ENCODE measurements at regions not wholly inside any gene's neighbourhood (a gene's known extent, or its start where the extent isn't known, plus 50 kb on each side); places are given as distances from the start of the nearest gene placed in this dataset.

DNA sequence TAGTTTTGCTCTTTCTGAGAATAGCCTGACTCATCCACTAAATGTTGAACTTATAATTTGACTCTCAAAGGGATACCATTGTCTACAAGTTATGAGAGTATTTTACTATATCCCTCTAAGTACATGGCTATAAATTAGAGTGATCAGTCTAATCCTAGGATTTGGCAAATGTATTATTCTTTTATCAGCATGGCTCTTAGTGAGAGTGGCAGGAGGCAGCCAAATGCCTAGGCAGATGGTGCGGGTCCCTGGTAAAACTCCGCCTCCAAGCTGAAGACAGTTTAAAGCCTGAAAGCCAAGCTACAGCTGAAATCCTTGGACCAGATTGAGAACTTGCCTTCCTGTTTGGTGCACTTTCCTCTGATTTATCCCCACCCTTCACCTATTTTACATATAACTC, 631.8 kb downstream of the SQOR start:
- DNase-seq: no peak

DNA sequence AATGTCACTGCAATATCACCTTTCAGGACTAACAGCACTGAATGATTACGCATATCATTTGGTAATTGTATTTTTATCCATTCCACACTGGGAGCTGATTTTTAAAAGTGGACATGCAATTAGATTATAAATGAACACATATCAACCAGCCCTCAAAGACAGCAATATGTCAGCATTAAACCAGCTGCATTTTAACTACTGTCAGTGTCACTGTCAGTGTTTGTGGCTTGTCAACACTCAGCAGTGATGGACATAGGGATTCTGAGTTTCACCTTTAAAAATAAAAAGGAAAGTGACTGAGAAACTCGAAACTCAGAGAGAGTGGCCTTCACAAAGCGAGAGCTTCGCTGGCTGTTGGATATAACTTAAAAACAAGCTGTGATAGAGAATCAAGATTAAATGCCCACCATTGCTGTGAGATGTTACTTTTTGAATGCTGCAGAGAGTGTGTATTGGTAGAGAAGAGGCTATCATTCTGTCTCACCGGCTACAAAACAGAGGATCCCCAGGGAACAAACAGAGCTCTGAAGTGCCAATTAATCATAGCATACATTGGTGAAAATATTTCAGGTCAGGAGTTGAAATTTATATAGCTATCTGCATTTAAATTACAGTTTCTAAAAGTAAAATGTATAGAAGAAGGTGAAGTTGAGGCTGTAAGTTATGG, 635.8 kb downstream of the SQOR start:
- DNase-seq: no peak

DNA sequence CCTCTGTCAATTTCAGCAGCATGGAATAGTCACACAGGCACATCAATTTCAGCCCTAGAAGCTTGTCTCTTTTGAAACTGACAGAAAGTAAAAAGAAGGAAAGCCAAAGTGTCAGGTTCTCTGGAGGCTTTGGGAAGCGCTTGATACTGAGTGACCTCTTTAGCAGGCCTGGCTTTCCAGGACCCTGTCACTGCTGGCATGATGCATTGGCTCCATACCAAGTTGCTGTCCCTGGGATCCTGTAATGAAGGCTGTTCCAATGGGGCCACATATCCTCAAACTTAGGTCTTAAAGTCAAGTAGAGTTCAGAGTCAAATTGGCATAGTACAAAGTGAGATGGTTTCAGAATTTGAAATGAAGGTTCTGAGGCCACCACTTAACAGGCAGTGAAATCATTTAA, 640.9 kb downstream of the SQOR start:
- DNase-seq: no peak

DNA sequence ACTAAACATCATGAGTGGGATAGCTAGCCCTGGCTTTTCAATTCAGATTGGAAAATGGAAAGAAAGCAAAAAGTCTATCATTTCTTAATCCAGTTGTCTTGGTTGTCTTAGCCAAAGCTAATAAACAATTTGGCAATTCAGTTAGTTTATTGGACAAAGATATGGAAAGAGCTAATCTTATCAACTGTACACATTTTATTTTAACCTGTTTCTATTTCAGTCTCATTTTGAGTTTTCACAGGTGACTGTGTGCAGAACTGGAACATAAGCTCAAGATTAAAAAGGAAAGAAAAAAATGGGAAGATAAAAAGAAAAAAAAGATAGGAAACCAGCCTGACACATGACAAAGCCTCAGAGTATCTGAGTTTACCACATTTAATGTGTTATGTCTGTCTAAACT, 642.6 kb downstream of the SQOR start:
- no peak for DNase-seq

DNA sequence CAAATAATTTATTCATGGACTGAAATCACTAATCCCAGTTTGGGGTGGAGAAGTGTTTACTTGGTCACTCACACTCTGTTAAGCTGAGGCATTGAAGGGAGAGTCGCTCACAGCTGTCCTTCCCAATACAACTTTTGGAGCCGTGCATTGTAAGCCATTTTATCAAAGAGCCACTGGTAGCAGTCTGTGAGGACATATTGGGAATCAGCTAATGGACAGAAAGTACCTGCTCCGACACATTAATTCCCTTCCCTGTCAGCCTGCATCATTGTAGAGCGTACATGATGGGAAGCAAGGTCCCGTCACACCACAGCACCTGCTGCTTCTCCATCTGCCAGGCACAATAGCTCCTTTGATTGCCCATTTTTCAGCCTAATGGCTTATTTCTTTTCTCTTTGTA, 643.2 kb downstream of the SQOR start:
- no peak for DNase-seq

DNA sequence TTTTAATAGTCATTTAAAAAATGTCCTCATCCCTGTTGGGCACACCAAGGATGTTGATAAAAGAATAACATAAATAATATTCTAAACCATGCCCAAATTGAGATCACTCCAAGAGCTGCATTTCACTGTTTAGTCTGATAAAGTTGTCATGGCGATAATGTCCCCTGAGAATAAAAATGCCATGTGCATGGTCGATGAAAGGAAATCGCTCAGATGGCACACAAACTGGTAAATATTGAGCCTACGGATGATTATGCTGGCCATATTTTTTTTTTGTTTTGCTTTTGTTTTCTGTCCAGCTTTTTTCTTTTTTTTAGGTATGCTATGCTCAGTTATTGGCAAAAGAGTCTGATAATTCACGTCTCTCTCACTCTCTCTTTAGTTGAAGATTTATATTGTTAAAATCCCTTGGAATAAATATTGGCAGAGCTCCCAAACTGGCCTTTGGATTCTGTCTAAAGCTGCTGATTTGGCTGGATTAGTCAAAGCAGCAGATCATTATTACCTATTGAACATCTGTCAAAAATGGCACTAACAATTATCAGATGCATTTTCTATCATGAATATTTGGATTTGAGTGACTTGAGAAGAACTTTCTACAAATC, 643.8 kb downstream of the SQOR start:
- no peak for DNase-seq

DNA sequence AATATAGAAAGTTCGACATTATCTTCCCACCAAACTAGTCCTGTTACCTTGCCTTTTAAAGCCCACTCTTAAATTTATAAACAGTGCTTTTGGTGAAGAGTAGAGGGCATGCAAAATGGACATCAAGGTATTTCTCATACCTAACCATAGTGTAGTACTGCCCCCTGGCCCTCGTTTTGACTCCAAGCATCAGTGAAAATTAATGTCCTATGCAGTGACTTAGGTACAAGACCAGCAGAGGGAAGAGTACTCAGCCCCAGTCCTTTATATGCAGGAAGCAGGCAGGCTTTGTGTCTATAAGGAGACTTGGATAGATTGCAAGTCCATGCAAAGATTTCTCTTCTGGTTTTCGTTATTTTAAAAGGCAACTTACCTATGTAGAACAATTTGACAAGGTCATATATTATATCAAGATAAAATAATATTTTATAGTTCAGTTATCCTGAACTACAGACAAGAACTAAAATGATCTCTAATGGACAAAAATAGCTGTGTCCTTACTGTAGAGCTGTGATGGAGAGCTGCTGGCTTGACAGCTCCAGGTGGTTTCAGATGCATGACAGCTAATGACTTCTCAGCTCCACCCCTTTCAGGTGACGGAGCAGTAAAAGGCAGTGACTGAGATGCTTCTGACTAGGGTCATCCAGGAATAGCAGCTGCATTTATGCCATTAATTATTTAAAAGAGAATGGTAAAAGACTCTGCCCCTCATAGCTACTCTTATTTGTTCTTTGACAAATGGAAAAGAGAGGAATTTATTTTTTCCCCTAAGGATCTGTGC, 646.1 kb downstream of the SQOR start:
- no peak for DNase-seq

DNA sequence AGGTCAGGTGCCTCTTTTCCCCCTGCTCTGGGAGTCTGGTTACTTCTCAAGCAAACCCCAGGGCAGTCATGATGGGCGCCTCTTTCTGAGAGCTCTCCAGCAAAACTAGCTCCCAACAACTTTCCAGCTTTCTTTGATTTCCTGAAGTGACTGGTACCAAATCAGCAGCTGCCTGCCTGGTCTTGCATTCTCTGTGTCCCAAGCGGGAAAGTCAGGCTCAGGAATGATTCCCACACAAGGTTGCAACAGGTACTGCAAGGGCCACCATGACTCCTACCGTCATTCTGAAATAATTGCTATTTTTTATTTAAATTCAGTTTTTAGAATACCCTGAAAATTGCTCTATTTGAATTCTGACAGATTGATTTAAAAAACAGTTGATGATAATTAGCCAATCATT, 658.7 kb downstream of the SQOR start:
- DNase-seq: no peak

DNA sequence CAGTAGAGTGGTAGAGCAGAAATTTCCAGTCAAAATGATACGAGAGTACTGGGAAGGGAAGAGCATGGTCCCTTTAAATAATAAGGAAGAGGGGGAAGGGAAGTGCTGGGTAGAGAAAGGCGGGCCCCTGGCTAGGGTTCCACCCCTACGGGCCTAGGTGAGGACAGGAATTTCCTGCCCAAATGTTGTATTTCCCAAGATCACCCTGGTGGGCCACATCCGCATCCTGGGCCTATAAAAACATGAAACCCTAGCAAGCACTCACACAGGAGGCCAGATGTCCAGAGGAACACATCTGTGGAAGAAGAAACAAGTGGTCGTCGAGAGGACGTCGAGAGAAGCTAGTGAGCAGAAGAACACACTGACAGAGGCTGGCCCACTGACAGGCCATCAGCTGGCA, 661.2 kb downstream of the SQOR start:
- no peak for DNase-seq

DNA sequence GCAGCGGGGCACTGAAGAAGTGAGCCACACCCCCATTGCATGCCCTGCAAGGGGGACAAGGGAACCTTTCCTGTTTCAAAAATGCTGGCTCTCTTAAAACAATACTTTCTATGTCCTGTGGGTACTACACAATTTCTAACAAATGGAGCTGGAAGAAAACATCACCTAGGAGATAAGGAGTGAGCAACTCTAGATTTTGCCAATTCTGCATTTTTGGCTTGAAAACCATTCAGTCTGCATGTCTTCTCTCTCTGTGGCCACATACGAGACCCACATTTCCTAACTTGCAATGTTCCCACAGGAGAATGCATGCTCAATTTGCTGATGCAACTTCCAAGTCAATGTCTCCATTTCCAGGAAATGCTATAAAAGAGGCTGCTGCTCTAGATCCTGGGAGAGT, 662.0 kb downstream of the SQOR start:
- no peak for DNase-seq

DNA sequence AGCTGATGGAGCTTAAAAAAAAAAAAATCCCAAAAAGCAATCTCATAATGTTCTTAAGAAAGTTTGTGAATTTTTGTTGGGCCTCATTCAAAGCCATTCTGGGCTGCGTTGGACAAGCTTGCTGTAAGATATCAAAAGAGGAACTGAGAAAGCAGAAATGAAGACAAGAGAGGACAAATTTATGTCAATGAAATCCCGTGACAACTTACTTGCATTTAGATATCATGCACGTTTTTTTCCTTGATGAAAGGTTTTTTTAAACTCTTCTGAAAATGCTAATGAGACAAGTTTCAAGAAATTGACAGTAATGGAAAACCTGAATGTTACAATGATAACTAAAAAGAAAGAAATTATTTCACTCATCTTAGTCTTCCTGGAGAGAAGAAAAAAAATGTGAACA, 662.9 kb downstream of the SQOR start:
- DNase-seq: no peak

DNA sequence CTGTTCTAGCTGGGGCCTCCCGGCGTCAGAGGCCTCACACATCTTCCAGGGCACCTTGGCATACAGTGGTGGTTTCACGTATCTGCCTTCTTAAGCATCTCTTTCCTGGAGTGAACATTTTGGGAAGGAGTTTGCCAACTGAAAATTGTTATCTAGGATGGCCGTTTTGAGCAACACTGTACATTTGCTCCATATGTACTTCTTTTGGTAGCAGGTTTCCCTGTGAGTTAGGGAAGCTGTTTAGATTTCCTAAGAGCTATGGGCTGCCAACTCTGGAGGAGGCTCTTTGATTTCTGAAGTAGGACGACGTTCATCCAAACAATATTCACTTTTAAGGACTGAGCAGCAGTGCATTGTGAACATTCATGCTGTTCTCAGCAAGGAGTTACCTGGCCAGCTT, 665.9 kb downstream of the SQOR start:
- no peak for DNase-seq

DNA sequence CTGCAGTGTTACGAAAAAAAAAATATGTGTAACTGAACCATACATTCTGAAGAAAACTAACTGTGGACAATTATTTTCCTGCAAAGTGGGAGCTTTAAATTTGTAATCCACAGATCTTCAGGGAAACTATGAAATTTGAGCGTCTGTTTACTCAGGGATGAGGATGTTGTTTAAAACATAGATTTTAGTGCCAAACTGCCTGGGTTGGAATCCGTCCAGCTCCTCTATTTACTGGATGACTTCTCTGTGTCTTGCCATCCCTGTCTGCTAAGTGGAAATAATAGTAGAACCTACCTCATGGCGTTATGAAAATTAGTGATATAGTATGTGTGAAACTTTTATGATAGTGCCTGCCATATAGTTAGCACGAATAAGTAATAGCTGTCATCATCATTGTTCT, 666.5 kb downstream of the SQOR start:
- no peak for DNase-seq

DNA sequence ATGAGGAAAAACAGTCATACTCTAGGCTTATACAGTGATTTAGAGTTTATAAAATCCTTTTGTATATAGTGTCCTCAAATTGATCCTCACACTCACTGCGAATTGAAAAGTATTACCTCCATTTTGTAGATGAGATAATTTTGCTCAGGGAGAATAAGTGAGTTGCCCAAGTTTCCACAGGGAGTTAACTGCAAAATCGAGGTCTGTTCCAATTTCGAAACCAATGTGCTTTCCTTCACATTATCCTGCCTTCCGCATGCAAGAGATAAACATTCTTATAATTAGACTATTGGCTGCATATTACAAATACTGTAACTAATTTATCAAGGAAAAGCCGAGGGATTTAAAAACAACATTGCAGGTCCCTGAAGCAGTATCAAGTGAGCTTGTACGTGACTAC, 667.0 kb downstream of the SQOR start:
- no peak for DNase-seq

DNA sequence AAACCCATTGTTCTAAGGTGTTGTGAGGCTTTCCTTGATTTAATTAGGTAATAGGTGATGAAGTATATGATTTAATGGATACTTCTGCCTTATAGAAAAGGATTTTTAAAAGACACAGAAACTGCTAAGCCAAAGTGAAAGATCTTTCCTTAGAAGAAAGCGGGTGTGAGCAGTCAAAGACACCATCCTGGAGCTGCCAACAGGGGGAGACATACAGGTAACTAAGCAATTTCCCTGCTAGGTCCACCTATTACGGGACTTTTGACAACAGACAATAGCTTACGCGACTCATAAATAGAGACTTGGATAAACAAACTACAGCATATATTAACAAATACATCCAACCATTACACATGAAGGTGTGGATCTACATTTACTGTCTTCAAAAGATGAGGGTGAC, 669.5 kb downstream of the SQOR start:
- no peak for DNase-seq

DNA sequence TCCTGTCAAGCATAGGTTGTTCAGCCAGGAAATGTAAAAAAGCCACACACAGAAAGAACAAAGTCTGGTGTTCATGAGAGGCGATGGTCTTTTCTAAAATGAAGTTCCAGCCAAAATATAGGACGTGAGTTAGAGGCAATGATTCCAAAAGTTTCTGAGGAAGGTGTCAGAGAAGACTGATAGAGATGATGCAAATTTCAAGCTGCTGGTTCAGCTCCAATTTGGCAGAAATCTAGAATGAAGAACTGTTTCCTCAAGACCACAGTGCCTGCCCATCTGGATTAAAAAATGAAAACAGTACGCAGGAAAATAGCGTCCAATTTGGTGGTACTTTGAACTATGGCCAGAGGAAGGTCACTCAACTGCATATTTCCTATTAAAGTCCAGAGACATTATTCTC, 672.9 kb downstream of the SQOR start:
- no peak for DNase-seq

DNA sequence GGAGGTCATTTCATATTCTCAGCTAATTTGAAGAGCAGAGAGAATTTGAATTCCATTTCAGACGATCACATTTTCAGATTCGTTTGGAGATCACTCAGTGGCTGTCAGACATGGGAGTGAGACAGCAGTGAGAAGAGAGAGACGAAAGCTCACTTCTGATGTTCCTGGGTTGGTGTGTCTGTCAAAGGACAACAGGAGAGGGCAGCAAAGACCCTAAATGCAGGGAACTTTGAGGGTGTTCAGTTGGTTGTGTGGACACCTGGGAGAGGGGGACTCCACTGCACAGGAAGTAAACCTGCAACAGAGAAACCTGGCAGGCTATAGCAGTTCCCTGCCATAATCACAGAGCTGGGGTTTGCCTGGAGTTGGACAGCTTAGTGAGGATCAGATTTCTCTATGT, 675.1 kb downstream of the SQOR start:
- no peak for DNase-seq

DNA sequence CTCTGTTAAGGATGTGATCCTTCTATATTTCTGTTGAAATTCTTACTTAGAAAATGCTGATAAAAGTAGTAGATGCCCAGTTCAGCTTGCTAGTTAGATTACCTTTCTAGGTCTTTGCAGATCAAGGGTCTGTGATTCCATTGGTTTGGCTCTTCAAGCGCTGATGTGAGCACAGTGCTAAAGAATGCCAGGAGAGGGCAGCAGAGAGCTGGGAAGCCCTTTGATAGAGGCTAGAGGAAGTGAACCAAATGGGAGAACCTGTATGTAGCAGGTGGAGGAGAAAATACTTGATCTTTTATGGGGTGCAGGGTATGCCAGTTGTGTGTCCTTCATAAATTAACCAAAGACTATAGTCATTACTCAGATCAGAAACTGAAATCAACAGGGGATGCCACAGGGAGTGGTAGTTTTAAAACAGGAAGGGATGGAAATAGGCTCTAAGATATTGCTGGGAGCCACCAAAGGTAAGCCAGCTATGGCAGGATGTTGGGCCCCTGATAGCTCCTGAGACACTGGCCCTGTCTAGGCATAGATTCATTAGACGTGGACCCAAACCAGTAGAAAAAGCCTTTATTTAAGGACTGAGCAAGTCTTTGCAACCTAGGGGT, 677.4 kb downstream of the SQOR start:
- peak; percentile 75 for DNase-seq

DNA sequence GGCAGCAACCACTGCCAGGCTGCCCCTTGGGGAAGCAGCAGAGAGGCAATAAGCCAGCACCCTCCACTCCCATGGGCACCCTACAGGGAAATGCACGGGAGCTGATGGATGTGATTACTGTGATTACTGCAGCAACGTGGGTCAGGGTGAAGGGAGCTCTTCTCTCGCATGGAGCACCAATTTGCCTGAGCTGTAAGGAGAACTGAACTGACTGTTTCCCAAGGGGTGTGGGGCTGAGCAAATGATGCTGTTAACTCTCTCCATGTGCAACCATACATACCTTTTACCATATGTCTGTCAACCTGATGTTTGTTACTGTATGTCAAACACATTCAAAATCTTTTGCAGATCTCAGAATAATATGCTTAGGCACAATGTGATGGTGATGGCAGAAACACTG, 680.6 kb downstream of the SQOR start:
- DNase-seq: no peak

DNA sequence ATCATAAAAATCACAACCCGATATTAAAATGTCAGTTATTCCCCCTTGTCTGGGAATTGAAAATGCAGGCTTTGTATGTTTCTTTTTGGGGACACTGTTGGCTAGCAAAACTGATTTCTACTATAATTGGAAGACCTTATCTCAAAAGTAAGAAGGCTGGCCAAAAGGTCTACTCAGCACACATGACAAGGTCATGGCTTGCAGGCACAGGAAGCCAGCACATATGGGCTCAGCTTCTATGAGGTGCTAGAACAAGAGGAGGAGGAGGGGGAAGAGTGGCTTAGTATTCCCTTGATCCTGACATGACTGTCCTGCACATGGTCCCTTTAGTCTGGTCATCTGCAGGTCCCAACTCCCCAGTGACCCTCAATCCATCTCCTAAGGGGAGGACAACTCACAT, 681.2 kb downstream of the SQOR start:
- no peak for DNase-seq

DNA sequence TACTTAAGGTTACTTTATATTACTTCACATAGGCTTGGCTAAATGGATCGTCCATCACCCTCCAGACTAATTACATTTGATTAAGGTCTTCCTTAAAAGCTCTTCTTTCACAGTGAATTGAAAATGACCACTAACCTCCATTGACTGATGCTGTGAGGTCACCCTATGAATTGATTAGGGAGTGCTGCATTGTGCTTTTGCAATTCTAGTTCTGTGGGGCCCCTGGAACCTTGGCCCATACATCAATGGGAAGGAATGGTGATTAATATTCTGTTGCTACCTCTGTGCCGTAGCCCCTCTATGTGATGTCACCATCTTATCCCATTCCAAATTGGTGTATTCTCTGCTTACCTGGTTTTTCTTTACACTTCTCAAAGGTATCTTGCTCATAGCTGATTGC, 682.2 kb downstream of the SQOR start:
- no peak for DNase-seq

DNA sequence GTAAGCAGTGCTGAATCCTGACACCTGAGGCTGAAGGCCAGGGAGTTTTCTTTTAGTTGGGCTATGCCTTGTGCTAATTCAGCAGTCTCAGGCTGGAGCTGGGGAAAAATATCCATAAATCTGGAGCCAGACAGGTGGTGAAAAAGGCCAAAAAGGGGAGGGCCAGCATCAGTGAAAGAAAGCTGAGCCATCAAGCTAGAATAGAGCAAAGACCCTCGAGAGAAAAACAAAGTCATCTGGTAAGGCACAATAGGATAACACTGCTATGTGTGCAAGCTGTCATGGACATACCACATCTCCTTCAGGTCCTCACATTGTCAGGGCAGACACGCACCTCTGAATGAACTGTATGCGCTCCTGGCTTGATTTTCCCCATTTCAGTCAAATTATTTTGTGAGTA, 687.9 kb downstream of the SQOR start:
- DNase-seq: no peak

DNA sequence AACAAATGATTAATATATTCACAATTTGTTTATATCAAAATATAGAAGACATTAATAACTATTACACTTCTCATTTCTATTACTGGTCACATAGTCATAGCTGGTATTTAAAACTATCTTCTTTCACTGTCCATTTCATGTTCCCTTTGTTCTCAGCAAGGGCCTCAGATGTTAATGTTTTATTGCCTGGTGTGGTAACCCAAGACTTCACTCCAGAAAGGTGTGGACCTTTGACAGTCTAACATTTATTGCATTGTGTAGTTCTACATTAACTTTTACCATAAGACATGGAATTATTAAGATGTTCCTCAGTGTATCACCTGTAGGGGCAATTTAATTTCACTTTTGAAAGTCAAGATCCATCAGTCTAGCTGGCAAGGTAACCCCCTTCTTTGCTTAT, 691.3 kb downstream of the SQOR start:
- no peak for DNase-seq

DNA sequence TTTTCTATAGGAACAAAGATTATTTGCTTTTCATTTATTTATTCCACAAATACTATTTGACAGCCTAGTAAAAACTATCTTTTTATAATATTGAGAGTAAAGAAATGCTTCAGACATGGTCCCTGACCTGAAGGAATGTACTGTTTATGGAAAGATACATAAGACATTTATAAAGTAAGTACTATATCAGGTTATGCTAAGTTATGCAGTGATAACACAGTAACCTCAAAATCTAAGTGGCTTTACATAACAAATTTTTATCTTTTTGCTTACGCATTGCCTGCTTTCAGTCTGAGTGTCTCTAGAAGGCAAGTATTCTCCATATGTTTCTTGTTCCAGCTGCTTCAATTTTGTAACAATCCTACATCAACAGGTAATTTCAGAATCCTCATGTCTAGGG, 694.0 kb downstream of the SQOR start:
- DNase-seq: no peak

All from right forelimb (tissue), 1 donor.